GM20000 (cell line): ENCODE measurements at regions not wholly inside any gene's neighbourhood (a gene's known extent, or its start where the extent isn't known, plus 50 kb on each side); places are given as distances from the start of the nearest gene placed in this dataset.

Experiments
- DNase-seq: peaks from one replicate; pipeline ENCODE4 v3.0.0; 2012; ENCODE audit warnings: low spot score
- CTCF ChIP-seq: IDR thresholded peaks from 2 replicates; pipeline ENCODE4 v1.5.1; 2012; ENCODE audit warnings: mild to moderate bottlenecking, control low read depth; ENCODE audit errors: extremely low read depth, missing control alignments

DNA sequence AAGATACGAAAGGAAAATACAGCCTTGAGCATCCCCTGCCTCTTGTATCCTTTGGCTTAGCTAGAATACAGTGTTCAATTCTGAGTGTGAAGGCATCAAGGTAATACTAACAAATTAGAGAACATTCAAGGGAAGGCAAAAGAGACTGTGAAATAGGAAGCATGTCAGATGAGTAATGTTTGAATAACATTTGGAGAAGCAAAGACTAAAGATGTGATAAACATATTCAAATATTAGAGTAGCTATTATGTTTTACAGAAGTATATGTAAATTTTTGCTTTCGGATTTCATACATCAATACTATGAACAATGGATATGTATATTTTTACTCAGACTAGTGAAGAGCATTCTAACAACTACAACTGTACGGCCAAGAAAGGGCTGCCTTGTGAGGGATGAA is 161.7 kb upstream of the FN1 start:
- no peak for DNase-seq
- no peak for TF ChIP-seq CTCF

GRCh38 chr2:215594766-215595165 is 158.9 kb upstream of the FN1 start:
- TF ChIP-seq CTCF = no peak
- no peak for DNase-seq

DNA sequence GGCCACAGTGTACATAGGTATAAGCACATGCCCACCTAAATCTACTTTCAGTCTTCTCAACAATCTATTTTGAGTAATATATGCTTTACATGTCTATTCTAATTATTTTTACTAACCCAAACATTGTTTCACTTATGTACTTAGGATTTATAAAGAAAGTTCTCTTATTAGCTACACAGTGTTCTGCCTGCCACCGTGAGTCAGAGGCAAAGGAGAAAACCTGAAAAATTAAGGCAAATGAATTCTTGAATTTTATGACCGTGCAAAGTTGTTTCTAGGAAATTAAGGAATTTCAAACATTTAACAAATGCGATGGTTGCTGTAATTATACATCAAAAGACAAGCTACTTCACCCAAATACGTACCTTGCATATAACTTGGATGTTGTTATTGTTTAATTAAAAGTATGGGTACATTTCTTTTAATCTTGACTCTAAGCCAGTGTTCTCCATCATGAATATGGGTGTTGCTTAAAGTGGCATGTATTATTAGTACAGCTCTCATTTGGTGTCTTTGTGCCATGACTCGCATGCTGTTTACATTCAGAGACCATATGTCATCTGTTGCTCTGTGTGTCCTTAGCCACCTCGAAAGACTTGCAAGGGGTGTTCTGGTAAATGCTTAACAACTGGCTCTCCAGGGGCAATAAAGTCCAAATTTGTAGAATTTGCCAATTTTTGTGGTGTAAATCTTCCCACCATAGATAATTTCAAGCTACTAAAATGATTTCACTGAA is 154.3 kb upstream of the FN1 start:
- no peak for TF ChIP-seq CTCF
- DNase-seq = no peak

DNA sequence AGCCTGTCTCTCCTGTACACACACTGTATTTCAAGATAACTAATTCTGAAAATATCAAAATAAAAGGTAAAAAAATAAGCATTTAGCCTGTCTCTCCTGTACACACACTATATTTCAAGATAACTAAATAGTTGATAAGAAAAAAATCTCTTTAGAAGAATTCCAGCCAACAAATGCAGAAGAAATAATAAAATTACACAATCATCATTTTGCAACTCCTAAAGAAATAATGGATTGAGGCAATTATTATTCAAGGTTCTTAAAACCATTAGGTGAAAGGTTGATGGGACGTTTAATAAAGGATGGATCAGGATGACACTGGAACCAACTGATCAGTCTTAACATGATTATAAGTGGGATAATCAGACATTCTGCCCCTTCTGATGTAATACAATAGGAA is 148.0 kb upstream of the FN1 start:
- no peak for TF ChIP-seq CTCF
- no peak for DNase-seq

DNA sequence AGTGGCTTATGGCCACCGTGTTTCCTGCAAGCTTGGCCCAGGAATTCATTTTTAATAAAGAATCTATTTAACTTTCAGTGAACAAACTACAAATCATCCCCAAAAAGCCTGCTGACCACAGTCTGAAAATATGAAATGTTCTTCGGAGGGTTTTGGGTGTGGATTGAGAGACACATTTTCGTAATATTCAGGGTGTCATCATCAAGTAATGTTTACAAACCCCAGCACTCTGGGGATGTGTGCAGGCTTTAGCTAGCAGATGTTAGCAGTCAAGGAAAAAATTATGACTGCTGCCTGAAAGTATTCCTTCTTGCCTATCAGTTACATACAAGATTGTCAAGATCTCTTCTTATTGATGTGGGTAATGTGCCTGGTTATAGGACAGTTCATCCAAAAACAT is 143.9 kb upstream of the FN1 start:
- no peak for DNase-seq
- no peak for TF ChIP-seq CTCF

GRCh38 chr2:215577356-215577755 is 141.5 kb upstream of the FN1 start:
- TF ChIP-seq CTCF = no peak
- DNase-seq = no peak

DNA sequence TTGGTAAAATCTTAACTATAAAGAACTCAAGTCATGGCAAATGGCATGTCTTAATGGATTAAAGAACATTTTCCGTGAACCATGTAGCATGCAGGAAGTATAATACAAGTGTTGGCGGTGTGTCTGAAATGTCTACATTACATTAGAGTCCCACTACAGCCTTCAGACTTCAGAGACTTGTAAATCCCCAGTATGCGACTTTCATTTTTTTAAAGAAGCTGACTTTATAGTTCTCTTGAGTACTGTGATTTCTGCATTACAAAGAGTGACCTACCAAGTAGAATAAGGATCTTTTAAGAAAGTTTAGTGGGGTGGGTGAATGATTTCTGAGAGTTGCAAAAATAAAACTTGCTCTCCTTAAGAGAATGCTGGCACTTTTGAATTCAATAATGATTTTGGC is 140.7 kb upstream of the FN1 start:
- DNase-seq = no peak
- no peak for TF ChIP-seq CTCF
